Cardiac fibroblast (primary cell): ENCODE measurements at regions not wholly inside any gene's neighbourhood (a gene's known extent, or its start where the extent isn't known, plus 50 kb on each side); places are given as distances from the start of the nearest gene placed in this dataset.

Experiments used
- DNase-seq, 2 donors: peaks; one replicate each; pipeline versions ENCODE4 v3.0.0 to v3.0.0-alpha.2; 2010; ENCODE audit warnings: low read depth in 2 of 2
- H3K4me3 ChIP-seq, 2 donors: replicated peaks in 1 of 2; 1 replicate in 1 of 2; 2 replicates in 1 of 2; pipeline ENCODE4 v1.5.1; 2011; ENCODE audit warnings: low read depth in 2 of 2, low read length in 2 of 2, mild to moderate bottlenecking in 2 of 2, moderate library complexity in 1 of 2
- TF ChIP-seq, protein P1 (sequence below): IDR thresholded peaks from one replicate; pipeline ENCODE4 v1.5.1; 2011; ENCODE audit warnings: low read depth, mild to moderate bottlenecking, low read length, inconsistent platforms

DNA sequence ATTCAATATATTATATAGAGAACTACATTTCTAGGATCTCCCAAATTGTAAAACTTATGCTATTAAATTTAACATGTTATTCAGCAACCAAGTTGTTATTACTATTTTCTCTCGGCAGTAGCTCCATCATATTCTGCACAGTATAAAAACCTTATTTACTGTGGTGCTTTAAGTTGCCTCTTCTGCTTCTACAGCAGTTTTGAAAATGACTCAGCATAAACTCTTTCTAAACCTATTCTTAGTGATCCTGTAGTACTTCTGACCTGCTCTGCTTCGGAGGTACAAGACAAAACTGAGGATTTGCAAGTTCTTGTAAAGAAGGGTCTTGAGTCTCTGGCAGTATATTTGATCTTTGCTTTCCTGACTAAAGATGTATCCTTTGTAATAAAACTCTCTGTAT, 567.2 kb downstream of the TMX3 start:
- peak in 1 of 2 donors; percentile 33 for DNase-seq
- TF ChIP-seq, protein P1, sequence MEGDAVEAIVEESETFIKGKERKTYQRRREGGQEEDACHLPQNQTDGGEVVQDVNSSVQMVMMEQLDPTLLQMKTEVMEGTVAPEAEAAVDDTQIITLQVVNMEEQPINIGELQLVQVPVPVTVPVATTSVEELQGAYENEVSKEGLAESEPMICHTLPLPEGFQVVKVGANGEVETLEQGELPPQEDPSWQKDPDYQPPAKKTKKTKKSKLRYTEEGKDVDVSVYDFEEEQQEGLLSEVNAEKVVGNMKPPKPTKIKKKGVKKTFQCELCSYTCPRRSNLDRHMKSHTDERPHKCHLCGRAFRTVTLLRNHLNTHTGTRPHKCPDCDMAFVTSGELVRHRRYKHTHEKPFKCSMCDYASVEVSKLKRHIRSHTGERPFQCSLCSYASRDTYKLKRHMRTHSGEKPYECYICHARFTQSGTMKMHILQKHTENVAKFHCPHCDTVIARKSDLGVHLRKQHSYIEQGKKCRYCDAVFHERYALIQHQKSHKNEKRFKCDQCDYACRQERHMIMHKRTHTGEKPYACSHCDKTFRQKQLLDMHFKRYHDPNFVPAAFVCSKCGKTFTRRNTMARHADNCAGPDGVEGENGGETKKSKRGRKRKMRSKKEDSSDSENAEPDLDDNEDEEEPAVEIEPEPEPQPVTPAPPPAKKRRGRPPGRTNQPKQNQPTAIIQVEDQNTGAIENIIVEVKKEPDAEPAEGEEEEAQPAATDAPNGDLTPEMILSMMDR = no peak
- H3K4me3 ChIP-seq = no peak overlapping the region

DNA sequence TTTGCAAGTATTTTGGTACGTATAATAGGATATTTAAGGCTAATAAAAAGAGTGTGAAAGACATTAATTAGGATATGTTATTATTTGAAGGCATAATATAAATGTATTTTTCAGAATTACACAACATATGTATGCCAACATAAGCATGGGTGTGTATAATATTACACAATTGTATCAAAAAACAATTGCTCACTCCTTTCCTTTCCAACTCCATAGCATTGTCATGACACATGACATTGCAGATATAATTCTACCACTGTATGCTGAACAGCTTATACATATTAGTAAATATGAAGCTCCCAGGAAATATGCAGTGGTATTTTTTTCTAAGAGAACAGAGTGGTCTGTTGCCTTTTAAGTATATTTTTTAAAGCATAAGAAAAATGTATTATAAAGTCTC, 593.1 kb downstream of the TMX3 start:
- TF ChIP-seq, protein P1 = no peak
- H3K4me3 ChIP-seq = no peak overlapping the region
- DNase-seq = peak; percentile 30 to 88

DNA sequence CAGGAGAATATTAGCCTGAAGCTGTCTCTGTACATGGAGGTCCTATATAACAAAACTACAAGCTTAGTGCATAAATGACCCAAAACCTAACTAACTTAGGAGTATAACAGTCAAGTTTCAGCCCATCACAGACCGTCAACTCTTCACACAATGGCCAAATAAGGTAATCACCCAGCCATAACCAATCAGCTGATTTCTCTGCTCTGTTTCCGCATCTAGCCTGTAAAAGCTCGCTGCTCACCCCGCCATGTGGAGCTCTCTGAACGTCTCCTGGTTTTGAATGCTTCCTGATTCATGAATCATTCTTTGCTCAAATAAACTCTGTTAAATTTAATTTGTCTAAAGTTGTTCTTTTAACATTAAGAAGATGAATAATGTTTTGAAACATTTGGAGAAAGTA, 593.6 kb downstream of the TMX3 start:
- H3K4me3 ChIP-seq = no peak overlapping the region
- TF ChIP-seq, protein P1 = no peak
- DNase-seq = peak in 1 of 2 donors; percentile 49

DNA sequence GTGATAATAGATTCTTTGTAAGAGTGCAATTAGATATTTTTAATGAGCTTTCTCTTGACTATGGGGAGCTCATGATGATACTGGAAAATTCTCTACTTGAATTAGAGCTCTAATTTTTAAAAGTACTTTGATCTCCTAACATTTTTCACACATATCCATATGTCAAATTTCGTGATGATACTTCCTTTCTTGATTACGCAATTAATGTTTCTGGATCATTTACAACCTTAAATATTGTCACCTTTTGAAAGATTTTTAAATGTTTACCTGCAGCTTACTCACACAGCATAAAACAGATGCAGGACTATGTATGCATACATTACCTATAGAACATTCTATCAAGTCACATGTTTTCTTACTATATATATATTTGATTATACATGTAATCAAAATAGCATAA, 598.5 kb upstream of the DSEL start:
- H3K4me3 ChIP-seq = no peak overlapping the region
- TF ChIP-seq, protein P1 = no peak
- no peak for DNase-seq

DNA sequence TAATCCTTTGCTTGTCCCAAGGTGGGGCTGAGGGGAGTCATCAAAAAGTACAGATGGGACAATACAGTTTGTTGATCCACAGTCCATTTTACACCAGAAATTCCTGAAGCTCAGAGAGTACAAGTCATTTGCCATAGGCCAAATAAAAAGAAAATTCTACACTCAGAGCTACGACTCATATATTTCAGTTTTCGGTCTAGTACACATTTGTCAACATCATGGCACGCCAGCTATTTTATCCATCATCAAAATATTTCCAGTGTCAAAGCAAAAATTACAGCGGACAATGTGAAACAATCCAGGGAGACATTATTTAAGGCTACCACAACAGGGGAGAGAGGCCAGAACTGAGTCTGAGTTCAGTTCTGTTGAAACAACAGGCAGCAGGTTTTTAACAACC, 587.5 kb upstream of the DSEL start:
- TF ChIP-seq, protein P1 = no peak
- DNase-seq = no peak
- H3K4me3 ChIP-seq = no peak overlapping the region

DNA sequence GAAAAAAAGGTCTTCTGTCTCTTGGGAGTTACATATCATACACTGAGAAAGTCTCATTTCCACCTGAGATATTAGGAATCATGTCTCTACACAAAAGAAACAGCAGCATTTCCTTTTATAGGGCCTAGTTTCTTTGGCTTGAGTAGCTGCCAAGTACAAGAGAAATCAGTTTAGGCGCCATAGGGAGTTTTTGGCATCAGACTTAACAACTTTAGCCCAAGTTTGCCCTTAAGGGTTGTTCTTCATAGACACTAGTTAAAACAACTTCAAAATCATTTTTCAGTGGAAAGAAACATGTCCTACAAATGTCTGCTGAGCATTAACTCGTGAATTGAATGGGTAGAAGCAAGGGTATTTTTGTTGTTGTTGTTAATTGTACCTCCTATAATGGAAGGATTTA, 587.0 kb upstream of the DSEL start:
- DNase-seq = peak in 1 of 2 donors; percentile 5
- TF ChIP-seq, protein P1 = no peak
- H3K4me3 ChIP-seq = no peak overlapping the region

DNA sequence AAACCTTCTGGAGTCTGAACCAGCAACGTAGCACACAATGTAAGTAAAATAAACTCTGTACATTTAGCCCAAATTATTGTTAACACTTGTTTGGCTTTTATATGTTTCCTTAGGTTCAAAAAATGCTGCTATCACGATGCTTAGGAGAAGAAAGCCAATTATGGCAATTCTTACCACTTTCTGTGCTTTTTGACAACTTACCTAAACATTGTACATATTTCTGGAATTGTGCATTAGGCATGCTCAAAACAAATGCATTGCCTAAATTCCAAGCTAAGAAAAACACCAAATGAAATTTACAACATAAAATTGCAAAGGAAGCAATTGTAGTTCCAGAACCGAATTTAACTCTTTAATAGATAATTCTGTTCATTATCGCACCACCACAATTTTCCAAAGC, 585.6 kb upstream of the DSEL start:
- TF ChIP-seq, protein P1 = no peak
- no peak for DNase-seq
- no peak overlapping the region for H3K4me3 ChIP-seq
